Medulla oblongata (tissue), 1 donor: ENCODE measurements at regions not wholly inside any gene's neighbourhood (a gene's known extent, or its start where the extent isn't known, plus 50 kb on each side); places are given as distances from the start of the nearest gene placed in this dataset.

Source experiments
- DNase-seq: peaks from one replicate; pipeline ENCODE4 v3.0.0-alpha.2; 2015; ENCODE audit errors: extremely low spot score

DNA sequence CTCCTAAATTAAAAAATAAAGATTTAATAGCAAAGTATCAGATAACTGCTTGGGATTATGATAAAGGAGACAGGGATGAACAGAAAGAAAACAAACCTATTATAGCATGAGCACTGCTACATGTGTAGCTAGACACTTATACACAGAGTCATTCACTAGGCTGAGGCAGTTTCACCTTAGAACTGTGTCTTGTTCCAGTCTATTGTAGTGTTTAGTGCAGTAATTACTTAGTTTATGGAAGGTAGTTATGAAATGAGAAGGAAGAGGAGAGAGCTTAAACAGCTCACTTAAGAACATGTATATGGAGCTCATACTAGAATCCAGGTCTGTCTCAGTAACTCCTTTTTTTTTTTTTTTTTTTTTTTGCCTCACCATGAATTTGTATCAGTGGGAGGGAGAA, 441.4 kb downstream of the PDCD6IP start:
- no peak for DNase-seq

DNA sequence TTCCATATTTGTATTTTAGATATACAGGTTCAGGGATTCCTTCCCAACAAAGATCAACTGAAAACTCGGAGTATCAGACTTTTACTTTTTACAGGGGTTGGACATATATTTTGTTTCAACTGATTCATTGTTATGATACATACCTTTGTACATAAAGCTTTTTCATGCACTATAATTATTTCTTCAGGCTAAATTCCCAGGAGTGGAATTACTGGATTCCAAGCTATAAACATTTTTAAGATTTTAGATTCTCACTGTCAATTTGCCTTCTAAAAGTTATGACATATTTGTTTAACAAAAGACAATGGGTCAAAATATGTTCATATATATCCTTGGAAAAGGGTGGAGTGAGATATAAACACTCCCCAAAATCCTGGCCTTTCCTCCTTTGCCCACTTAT, 449.0 kb downstream of the PDCD6IP start:
- DNase-seq: no peak

DNA sequence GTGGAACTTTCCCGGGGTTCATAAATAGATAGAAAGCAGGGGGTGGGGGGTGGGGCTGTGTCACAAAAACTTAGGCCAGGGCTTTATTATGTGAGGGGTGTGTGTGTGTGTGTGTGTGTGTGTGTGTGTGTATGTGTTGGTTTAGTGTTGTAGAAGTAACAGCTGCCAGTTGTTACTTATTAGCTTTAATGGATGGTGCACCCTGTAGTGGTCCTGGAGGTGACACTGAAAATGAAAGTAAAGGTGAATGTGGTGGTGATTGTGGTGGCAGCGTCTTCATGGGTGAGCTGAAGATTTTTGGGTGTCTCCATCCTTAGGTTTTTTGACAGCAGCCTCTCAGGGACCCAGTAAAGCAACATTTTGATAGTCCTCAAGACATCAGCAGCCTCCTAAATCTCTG, 449.9 kb downstream of the PDCD6IP start:
- DNase-seq: no peak

DNA sequence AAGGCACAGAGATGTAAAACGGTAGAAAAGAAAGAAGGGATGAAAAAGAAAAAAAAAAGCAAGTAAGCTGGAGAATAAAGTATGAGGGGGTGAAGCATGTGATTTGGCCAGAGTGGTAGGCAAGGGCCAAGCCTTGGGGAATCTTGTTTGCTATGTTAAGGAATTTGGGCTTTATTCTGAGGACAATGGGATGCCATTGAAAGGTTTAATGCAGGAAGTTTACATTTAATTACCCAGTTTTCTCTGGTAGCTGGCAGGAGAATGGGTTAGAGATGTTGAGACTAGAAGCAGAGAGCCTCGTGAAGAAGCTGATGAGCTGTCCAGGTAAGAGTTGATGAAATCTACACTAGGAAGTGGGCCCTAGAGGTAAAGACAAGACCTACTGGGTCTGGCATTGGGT, 455.9 kb downstream of the PDCD6IP start:
- no peak for DNase-seq

DNA sequence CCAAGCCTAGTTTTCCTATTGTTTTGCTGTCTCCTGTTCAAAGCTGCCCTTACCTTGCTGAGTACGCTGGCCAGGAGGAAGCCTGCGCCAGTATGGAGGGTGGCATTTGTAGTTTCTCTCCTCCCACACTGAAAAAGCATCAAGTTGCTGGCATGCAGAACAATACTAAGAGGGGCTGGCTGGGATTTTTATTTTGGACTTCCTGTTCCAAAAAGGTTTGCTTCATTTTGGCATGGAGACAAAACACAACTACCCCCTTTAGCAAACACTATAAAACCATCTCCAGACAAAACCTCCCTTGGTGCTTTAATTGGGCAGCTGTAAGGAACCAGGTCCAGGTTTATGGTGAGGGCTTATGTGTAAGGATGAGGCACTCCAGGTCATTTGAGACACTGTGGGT, 457.6 kb downstream of the PDCD6IP start:
- no peak for DNase-seq

DNA sequence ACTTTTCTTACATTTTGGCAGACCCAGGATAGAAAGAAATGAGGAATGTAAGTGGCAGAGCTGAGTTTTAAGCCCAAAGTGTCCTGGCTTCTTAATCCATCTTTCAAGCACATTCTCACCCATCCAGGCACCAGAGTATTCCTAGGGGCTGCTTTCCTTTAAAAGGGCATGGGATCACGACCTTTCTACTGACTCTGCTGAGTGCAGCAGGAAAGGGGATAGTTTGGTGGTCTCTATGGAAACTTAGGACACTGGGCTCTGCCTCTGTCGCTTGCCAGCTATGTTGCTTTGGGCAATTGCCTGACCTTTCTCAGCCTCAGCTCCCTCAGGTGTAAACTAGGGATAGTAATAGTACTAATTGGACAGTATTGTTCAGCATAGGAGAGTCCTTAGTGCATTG, 458.4 kb downstream of the PDCD6IP start:
- no peak for DNase-seq

DNA sequence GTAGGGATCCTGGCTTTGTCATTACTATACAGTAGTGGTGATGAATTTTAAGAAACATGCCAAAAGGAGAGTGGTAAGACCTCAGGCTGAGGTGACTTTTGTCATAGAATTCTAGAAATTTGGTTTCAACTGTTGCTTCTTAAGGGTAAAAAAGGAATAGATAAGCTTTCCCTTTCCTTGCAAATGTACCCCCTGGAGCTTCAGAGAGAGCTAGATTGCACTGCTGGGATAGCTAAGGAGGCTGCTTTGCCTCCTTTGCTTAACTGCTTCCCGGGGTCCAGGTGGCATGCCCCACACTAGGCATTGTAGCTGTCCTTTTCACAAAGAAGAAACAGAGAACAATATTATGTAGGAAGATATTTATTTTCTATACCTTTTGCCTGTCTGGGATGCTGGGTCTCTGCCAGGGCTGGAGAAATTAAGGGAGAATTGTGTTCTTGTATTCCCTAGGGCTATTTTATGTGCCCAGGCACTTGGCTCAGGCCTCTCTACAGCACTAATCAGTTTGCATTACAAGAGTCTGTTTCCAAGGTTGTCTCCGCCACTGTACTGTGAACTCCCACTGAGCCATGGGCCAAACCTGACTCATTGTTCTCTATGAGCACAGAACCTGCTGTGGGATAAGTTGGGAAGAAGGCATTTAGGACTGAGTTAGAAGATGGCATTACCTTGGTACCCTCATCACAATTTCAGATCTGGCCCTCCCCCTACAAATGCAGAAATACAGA, 460.0 kb downstream of the PDCD6IP start:
- DNase-seq: no peak

DNA sequence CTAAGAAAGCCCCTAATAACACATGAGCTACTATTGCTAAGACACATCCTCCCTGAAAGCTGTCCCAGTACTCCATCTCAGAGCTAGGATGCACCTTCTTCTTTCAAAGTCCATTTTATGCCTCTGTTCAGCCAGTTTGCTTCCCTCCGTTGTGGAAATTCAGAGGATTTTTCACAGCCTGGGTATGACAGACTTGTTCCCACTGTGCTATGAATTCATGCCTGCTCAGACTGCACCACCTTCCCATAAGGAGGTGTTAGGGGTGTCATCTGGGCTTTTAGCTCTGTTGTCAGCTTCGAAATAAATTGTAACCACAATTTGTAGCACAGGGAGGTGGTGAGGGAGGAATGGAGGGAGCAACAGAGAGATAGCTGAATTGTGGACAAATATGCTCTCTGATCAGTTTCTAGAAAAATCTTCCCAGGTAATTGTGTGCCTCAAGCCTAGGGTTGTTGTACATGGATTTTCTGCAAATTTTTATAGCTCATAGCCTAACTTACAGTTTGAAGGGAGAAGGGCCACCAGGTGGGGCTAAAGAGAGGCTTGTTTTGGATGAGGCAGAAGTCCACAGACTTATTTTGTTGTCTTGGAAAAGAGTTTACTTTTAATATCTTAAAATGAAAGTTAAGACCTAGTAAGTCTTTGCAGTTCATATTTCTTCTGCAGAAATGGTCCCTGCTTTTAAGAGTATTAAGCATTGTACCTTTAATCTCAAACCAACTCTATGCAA, 462.0 kb downstream of the PDCD6IP start:
- peak; percentile 59 for DNase-seq

DNA sequence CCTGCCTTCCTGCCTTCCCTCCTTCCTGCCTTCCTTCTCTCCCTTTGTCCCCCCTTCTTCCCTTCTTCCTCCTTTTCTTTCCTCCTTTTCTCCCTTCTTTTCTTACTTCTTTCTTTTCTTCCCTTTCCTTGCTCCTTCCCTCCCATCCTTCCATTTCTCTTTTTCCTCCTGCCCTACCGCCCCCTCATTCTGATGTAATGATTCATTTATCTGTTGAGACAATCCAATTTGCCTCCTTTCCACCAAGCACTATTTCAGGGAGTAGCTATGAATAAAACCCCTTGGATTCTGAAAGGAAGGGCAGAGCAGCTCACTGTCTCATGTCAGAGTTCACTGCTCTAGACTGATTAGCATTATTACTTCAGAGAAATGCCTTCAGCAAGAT, 462.6 kb downstream of the PDCD6IP start:
- no peak for DNase-seq

DNA sequence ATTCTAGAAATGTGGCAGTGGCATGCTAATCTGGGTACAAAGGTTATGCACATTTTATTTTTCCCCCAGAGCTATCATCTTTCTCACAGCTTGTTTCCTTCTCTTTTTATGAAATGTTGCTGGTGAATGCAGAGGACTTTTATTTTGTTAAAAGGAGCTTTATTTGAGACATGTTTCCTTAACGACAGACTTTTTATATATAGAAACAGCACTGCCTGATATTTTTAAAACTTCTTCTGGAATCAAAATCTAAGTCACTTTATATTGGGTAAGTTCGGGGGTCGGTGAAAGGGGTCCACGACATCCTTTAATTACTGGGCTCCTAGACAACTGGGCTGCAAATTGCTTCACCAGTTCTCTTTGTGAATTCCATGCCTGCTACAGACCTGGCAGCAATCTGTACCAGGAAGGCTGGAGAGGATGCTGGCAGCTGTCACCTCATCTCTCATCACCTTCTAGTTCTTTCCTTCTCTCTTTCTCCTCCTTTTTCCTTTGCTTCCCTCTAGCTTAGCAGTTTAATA, 464.7 kb downstream of the PDCD6IP start:
- no peak for DNase-seq

DNA sequence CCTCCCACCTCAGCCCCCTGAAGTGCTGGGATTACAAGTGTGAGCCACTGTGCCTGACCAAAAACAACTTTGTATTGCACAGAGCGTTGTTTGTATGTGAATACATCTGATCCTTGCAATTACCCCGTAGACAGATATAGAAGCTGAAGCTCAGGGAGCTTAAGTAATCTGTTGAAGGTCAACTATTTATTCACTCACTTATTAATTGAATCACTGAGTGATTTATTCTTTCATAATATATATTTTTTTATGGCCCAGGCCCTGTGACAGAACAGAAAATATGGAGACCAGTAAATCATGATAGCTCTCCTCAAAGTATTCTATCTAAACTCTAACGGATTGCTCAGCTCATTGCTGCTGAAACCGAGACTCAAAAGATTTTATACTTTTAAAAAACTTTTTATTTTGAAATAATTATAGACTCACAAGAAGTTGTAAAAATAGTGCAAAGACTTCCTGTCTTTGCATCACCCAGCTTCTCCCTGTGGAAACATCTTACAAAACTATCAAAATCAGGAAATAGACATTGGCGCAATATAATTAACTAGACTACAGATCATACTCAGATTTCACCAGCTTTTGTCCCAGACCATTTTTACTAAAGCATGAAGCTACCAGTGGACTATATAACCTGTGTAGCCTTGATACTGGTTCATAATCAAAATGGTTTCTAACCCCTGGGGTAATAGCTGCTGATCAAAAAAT, 466.1 kb downstream of the PDCD6IP start:
- DNase-seq: no peak

DNA sequence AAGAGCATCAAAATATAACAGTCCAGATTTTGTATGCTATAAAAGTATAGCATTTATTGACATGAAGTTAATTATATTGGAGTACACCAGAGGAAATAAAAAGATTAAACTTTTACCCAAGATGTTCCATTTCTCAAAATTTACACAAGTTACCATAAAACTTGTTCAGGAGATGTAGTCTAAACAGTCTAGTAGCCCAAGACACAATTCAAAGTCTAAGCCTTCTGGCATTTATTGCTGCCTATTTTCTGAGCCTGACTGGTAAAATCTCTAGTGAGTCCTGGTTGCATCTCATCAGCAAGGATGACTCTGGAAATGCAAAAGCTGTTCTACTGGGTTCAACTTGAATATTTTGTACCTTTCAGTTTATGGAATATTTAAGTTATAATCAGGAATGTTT, 468.7 kb downstream of the PDCD6IP start:
- DNase-seq: no peak

DNA sequence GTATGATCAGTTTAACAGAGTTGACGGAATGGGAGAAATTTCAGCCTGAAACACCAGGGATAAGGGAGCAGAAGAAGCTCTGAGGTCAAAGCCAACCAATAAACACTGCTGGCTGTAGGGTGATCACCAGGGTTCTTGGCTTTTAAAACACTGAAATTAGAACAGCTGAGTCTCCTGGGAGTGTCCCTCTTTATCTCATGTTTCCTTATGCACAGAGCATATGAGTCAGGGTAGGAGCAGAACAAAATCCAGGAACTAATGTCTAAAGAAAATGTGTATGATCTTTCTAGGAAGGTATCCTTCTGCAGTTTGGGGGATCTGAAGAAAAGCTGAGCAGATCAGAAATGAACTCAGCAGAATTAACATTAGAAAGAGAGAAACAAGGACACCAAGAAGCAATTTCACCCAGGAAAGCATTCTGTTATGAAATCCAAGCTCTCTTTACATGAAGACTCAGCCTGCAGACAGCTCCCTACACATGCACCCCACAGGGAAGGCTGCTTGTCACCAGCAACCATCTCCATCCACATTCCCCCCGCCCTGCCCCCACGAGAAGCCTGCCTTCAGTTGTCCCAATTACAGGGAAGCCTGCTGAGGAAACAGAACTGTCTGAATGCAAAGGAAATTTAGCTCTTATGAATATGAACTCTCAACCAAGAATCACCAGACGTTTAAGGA, 469.7 kb downstream of the PDCD6IP start:
- DNase-seq: no peak

DNA sequence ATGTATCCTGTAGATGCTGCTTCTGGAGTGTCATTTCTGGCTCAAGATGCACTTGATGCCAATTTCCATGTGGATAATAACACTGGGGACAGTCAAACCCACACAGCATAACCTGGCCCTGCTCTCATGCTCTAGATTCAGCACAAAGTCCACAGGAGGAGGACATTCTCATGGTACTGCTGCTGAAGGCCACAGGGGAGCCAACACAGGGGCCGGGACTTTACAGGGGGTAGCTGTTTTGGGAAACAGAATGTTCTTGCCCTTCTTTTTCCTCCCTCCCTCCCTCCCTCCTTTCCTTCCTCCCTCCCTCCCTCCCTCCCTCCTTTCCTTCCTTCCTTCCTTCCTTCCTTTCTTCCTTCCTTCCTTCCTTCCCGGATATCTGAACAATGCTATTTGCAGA, 477.4 kb downstream of the PDCD6IP start:
- DNase-seq: no peak

DNA sequence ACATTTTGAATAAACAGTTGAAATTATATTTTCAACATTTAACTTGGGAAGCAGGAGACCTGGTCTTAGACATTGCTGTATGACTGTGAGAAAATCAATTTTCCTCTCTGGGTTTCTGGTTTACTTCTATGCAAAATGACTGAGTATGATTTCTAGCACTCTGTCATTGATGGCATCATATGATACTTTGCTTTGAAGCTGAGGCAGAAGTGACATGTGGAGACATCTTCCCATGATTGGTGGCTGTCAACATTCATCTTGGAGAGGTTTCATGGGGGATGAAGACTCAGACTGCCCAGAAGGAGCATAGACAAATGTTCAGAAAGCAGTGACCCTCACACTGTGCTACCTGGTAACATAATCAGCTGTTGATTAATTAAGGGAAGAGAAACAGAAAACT, 477.9 kb downstream of the PDCD6IP start:
- no peak for DNase-seq

DNA sequence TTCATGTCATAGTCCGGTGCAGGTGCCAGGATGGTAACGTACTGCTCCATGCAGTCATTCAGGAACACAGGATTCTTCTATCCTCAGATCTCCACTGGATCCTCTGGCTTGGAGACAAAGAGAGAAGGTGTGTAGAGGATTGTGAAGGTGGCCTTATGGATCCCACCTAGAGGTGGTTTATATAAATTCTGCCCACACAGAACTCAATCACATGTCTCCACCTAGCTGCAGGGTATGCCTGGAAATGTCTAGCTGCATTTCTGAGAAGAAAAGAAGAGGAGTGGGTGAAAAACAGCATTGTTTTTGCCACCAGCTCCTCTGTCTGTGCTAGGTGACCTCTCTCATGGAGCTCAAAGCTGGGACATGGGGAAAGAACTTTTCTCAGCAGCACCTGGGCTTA, 478.7 kb downstream of the PDCD6IP start:
- no peak for DNase-seq

DNA sequence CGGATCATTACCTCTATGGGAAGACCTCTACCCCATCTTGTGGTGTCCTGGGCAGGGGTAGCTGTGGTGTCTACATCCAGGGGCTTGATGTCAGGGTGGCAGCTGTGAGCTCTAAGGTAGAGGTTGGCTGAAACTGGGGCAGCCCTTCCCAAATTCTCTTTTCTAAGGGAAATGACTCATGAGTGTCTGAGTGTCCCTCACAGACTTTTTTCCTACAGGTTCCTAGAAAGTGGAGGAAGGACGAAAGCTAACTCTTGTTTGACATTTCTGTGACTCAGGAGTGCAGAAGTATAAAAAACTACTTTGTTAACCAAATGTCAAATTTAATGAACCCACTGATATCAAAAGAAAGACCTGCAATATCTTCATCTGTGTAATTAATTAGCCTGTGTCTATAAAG, 481.5 kb downstream of the PDCD6IP start:
- DNase-seq: no peak

DNA sequence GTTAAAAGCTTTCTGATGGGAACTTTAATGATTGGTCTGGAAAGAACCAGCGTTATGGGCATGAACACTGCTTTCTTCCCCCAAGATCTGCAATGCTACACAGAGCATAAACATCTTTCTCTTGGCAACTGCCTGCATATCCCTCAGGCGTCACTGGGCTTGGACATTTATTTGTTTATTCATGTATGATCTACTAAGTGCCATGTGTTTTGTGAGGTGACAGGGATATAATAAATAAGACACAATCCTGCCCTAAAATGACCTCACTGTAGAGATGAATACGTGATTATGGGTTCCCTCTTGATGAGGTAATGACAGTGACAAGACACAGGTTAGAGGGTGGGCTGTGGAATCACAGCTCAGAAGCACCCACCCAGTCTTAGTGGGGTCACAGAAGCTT, 485.3 kb downstream of the PDCD6IP start:
- DNase-seq: no peak

DNA sequence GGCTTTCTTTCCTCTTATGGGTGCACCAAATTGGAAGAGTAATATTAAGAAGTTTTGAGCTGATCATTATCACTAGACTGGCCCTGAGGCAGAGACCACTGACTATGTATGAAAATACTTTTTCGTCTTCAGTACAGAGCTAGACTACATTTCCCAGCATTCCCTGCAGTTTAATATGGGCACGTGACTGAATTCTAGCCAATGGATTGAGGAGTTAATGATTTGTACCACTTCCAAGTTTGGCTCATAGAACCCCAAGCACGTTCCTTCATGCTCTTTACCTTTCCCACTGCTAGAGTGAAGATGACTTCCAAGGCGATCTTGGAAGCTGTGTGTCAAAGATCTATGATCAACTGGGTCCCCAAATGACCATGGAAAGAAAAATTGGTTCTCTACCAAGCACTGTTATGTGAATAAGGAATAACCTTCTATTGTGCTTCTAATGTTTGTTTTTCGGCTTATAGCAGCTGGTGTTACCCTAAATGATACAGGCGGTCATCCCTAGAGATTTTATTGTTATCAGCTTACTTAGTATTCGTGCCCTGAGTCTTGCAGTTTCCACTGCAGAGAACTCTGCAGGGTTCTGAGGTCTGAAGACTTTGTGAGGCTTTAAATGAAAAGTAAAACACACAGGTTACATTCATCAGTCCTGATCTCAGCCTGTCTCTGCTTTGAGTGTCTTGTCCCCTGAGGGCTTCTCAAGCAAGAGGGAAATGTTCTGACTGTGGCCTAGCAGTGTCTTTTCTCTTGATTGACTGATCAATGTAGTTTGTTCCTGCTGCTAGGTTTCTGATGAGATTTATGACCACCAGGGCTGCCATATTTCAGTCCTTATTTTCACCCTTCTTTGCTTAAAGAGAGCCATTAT, 486.8 kb downstream of the PDCD6IP start:
- DNase-seq: no peak

DNA sequence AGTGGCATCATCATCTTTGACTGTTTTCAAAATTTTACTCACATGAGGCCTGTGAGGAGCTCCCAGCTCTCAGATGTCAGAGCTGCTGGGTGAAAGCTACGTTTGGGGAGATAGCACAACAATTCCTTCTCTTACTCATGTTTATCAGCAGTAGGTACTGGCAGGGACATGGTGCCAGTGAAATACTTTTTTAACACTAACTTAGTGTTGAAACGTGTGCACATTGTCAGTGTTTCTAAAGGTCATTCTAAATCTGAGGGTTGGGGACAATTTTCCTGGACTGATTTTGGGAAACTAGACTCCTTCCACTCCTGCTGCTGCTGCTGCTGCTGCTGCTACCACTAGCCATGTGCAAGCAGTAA, 487.4 kb downstream of the PDCD6IP start:
- DNase-seq: no peak

DNA sequence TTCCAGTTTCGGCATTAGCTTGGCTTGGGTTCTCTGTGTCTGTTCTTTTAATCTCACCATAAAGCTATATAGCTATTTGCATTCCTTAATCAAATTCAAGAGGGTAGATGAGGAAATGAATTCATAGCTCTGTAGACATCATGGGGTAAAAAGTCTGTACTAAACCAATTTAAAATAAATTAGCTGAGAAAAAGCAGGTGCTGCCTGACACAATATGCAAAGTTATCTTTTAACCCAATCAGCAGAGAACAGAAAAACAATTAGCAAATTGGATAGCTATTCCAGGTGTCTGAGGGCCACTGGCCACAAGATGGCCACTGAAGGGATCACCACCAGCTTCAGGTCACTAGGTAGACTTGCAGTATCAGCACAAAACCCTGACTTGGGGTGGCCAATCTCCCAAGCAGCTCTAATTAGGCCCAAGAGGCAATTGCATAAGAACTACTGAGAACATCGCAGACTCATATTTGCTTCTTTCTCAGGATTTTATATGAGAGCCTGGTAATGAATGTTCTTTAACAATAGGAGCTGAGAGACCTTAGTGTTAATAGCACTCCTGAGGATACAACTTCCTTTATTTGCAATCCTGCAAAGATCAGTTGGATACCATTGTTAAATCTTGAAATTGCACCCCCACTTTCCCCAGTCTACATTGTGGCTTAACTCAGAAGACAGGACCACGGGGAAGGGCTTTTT, 494.3 kb downstream of the PDCD6IP start:
- no peak for DNase-seq
